22Rv1 (cell line): ENCODE measurements at regions not wholly inside any gene's neighbourhood (a gene's known extent, or its start where the extent isn't known, plus 50 kb on each side); places are given as distances from the start of the nearest gene placed in this dataset.

ENCODE experiments used
- H3K27ac ChIP-seq: fragments of 450-650 bp; 2 replicates; pipeline ENCODE4 v1.5.1; 2017
- CTCF ChIP-seq: fragments of 450-650 bp; IDR thresholded peaks from 2 replicates; pipeline ENCODE4 v1.5.1; 2017; ENCODE audit warnings: mild to moderate bottlenecking
- ZFX ChIP-seq: fragments of 450-650 bp; IDR thresholded peaks from 2 replicates; pipeline ENCODE4 v1.6.1; 2017; ENCODE audit warnings: antibody characterized with exemption, borderline replicate concordance

GRCh38 chr3:187593451-187593850, 76.7 kb downstream of the SST start:
- TF ChIP-seq CTCF = no peak
- TF ChIP-seq ZFX = no peak
- no peak overlapping the region for H3K27ac ChIP-seq

GRCh38 chr3:187590861-187591576, 79.2 kb downstream of the SST start:
- TF ChIP-seq CTCF (no peak), ZFX (no peak)
- H3K27ac ChIP-seq = no peak overlapping the region

- TF ChIP-seq CTCF (no peak), ZFX (no peak)
- H3K27ac ChIP-seq = no peak overlapping the region
These were observed 83.1 kb downstream of the SST start for GRCh38 chr3:187587076-187587475.

GRCh38 chr3:187586226-187586625, 84.0 kb downstream of the SST start:
- no peak overlapping the region for H3K27ac ChIP-seq
- TF ChIP-seq CTCF (no peak), ZFX (no peak)

GRCh38 chr3:187572441-187572840, 97.8 kb downstream of the SST start:
- no peak overlapping the region for H3K27ac ChIP-seq
- TF ChIP-seq CTCF = no peak
- no peak for TF ChIP-seq ZFX

GRCh38 chr3:187571701-187572100, 98.5 kb downstream of the SST start:
- no peak for TF ChIP-seq ZFX
- TF ChIP-seq CTCF = no peak
- H3K27ac ChIP-seq = no peak overlapping the region

- TF ChIP-seq CTCF = no peak
- no peak for TF ChIP-seq ZFX
- no peak overlapping the region for H3K27ac ChIP-seq
These were observed 99.4 kb downstream of the SST start for GRCh38 chr3:187570776-187571175.
